ENCODE measurements at regions not wholly inside any gene's neighbourhood (a gene's known extent, or its start where the extent isn't known, plus 50 kb on each side); places are given as distances from the start of the nearest gene placed in this dataset.
A peak's percentile ranks its signal among the peaks of the same experiment; 100 is the strongest.

DNA sequence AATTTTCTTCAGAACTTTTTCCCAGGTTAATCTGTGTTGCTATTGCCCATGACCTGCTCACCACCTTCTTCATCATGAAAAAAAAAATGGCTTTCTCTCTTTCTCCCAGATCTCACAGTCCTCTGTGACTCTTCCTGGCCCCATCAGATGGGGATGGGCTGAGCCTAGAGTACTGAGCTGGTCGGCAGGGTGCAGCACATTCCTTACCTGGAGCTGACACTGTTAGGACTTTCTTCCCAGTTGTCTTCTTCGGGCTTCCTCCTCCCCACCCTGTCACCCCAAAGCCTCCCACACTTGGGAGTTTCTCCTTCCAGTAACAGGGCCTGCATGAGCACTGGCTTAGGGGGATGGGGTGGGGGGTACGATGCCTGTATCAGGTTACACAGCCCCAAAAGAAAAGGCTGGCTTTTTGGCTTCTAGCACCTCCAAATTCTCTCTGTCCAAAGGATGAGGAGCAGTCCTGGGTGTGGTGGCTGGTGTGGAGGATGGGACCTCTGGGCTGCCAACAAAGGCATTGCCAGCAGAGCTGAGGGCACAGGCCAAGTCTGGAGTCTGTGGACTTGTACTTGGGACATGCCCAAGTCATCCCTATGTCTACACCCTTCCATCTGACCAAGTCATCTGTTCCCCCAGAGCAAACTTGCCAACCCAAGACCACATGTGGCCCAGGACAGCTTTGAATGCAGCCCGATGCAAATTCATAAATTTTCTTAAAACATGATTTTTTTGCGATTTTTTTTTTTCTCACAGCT, 68.0 kb upstream of the HSPA9 start:
- no peaks in the 10 kb centered on the region for H3K9me3 Mint-ChIP-seq (ENCODE audit: unreplicated experiment)
- Histone ChIP-seq H3K4me2 (ENCODE audit: low read length) (no peak overlapping the region), H3K79me2 (ENCODE audit: insufficient read depth, low read length) (no peaks in the 10 kb centered on the region), H2AFZ (ENCODE audit: low read depth, low read length) (no peak overlapping the region), H3K36me3 (ENCODE audit: insufficient read depth, low read length) (no peaks in the 10 kb centered on the region), H4K20me1 (ENCODE audit: insufficient read depth, low read length) (no peaks in the 10 kb centered on the region), H3K9me3 (ENCODE audit: insufficient read depth, low read depth, low read length) (no peaks in the 10 kb centered on the region), H3K4me3 (ENCODE audit: insufficient read depth, low read depth, low read length) (no peak overlapping the region), H3K4me1 (ENCODE audit: insufficient read depth, low read length) (peaks cover 5% of the 10 kb centered on the region), H3K27me3 (ENCODE audit: insufficient read depth, low read length) (peaks cover 8% of the 10 kb centered on the region), H3K27ac (ENCODE audit: low read depth, low read length) (no peak overlapping the region), H3K9ac (ENCODE audit: low read length) (no peak overlapping the region)
- TF ChIP-seq, protein P1, sequence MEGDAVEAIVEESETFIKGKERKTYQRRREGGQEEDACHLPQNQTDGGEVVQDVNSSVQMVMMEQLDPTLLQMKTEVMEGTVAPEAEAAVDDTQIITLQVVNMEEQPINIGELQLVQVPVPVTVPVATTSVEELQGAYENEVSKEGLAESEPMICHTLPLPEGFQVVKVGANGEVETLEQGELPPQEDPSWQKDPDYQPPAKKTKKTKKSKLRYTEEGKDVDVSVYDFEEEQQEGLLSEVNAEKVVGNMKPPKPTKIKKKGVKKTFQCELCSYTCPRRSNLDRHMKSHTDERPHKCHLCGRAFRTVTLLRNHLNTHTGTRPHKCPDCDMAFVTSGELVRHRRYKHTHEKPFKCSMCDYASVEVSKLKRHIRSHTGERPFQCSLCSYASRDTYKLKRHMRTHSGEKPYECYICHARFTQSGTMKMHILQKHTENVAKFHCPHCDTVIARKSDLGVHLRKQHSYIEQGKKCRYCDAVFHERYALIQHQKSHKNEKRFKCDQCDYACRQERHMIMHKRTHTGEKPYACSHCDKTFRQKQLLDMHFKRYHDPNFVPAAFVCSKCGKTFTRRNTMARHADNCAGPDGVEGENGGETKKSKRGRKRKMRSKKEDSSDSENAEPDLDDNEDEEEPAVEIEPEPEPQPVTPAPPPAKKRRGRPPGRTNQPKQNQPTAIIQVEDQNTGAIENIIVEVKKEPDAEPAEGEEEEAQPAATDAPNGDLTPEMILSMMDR (IDR thresholded peaks at IDR 0.05; ENCODE audit: insufficient read depth, low read depth, low read length) = no peak
- no peak for TF ChIP-seq EZH2 (IDR thresholded peaks at IDR 0.05; ENCODE audit: insufficient read depth, low read length)
- H3K36me3 Mint-ChIP-seq (ENCODE audit: low read depth, unreplicated experiment) = no peaks in the 10 kb centered on the region
- no peak overlapping the region for H3K27ac Mint-ChIP-seq (ENCODE audit: unreplicated experiment)
- no peak for DNase-seq (ENCODE audit: low read depth)
- no peak overlapping the region for H3K4me3 Mint-ChIP-seq (ENCODE audit: unreplicated experiment)
- FAIRE-seq = no peak
- H3K27me3 Mint-ChIP-seq (ENCODE audit: low read depth, unreplicated experiment) = peaks cover 66% of the 10 kb centered on the region
- H3K4me1 Mint-ChIP-seq (ENCODE audit: low read depth, unreplicated experiment) = peaks cover 4% of the 10 kb centered on the region

DNA sequence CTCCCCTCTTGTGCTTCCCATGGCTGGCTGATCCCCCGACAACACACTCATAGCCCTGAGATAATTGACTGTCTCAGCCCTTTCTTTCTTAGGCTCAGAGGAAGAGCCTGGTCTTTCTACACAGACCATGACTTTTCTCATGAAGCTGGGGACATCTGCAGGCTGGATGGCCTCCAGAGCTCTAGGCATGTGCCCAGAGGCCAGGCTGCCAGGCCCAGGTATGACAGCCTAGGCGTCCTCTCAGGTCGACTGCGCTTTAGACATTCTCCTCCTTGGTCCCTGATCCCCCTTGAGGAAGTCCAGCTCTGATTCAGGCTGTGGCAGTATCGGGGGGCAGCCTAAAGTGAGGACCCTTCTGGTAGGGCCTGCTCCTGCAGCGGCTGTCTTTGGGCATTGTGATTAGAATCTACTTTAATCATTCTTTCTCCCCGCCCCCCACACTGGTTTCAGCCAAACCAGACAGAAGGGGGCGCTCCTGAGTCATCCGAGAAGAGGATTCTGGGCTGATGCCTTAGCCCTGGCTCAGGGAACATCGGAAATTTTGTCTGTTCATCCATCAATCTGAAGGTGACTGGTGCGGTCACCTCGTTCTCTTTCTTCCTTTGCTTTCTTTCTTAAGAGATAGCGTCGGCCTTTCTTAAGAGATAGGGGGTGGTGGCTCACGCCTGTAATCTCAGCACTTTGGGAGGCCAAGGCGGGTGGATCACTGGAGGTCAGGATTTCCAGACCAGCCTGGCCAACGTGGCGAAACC, 66.5 kb upstream of the HSPA9 start:
- Histone ChIP-seq H4K20me1 (ENCODE audit: insufficient read depth, low read length) (no peaks in the 10 kb centered on the region), H3K9ac (ENCODE audit: low read length) (no peak overlapping the region), H3K27ac (ENCODE audit: low read depth, low read length) (no peak overlapping the region), H3K4me3 (ENCODE audit: insufficient read depth, low read depth, low read length) (no peak overlapping the region), H2AFZ (ENCODE audit: low read depth, low read length) (no peak overlapping the region), H3K4me2 (ENCODE audit: low read length) (no peak overlapping the region), H3K27me3 (ENCODE audit: insufficient read depth, low read length) (peaks cover 8% of the 10 kb centered on the region), H3K36me3 (ENCODE audit: insufficient read depth, low read length) (no peaks in the 10 kb centered on the region), H3K4me1 (ENCODE audit: insufficient read depth, low read length) (no peaks in the 10 kb centered on the region), H3K9me3 (ENCODE audit: insufficient read depth, low read depth, low read length) (no peaks in the 10 kb centered on the region), H3K79me2 (ENCODE audit: insufficient read depth, low read length) (no peaks in the 10 kb centered on the region)
- no peaks in the 10 kb centered on the region for H3K4me1 Mint-ChIP-seq (ENCODE audit: low read depth, unreplicated experiment)
- TF ChIP-seq, protein P1 (IDR thresholded peaks at IDR 0.05; ENCODE audit: insufficient read depth, low read depth, low read length) = peak; percentile 68
- TF ChIP-seq EZH2 (IDR thresholded peaks at IDR 0.05; ENCODE audit: insufficient read depth, low read length) = no peak
- peaks cover 59% of the 10 kb centered on the region for H3K27me3 Mint-ChIP-seq (ENCODE audit: low read depth, unreplicated experiment)
- H3K36me3 Mint-ChIP-seq (ENCODE audit: low read depth, unreplicated experiment) = no peaks in the 10 kb centered on the region
- H3K4me3 Mint-ChIP-seq (ENCODE audit: unreplicated experiment) = no peak overlapping the region
- peak; percentile 36 for DNase-seq (ENCODE audit: low read depth)
- no peak overlapping the region for H3K27ac Mint-ChIP-seq (ENCODE audit: unreplicated experiment)
- no peaks in the 10 kb centered on the region for H3K9me3 Mint-ChIP-seq (ENCODE audit: unreplicated experiment)
- no peak for FAIRE-seq
